Nephron (organoid): ENCODE measurements at regions not wholly inside any gene's neighbourhood (a gene's known extent, or its start where the extent isn't known, plus 50 kb on each side); places are given as distances from the start of the nearest gene placed in this dataset.

Experiments used
- H3K27ac Mint-ChIP-seq, 3 experiments: 2 replicates each; pipeline ENCODE4 v1.8.0; 2020; ENCODE audit warnings: mixed read lengths in 3 of 3, mild to moderate bottlenecking in 2 of 3, moderate library complexity in 1 of 3
- H3K27me3 Mint-ChIP-seq: 2 replicates; pipeline ENCODE4 v1.8.0; 2021; ENCODE audit warnings: low read depth, mild to moderate bottlenecking, moderate library complexity, mixed read lengths
- H3K36me3 Mint-ChIP-seq: 2 replicates; pipeline ENCODE4 v1.8.0; 2020; ENCODE audit warnings: low read depth, mixed read lengths
- H3K4me1 Mint-ChIP-seq: 2 replicates; pipeline ENCODE4 v1.8.0; 2020; ENCODE audit warnings: mixed read lengths
- H3K4me3 Mint-ChIP-seq, 3 experiments: 2 replicates each; pipeline ENCODE4 v1.8.0; 2020; ENCODE audit warnings: mild to moderate bottlenecking in 3 of 3, mixed read lengths in 3 of 3, moderate library complexity in 2 of 3
- H3K9me3 Mint-ChIP-seq: 2 replicates; pipeline ENCODE4 v1.8.0; 2020; ENCODE audit warnings: mixed read lengths
- TF ChIP-seq, protein P1 (sequence below), 3 experiments: fragments of 200-600 bp; sonication (generic); IDR thresholded peaks; one replicate each; pipeline ENCODE4 v1.5.0; 2021; ENCODE audit warnings: antibody characterized with exemption in 3 of 3; ENCODE audit not compliant: unreplicated experiment in 3 of 3

DNA sequence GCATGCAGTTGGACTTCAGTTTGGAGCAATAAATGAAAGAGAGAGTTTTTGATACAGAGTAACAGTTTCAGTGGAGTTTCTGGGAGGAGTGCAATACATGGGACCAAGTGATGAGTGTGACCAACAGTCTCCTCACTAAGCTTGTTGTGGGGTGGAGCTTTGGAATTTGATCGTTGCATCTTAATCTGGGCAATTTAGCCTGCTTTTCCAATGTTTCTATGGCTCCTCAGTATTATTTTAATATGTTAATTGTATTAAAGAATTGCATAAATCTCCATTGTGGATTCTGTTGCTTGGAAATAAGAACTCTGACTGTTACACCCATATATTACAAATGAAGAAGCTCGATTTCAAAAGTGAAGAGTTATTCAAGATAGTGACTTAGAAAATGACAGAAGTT, 446.6 kb upstream of the LRATD1 start:
- no peaks in the 10 kb centered on the region for H3K9me3 Mint-ChIP-seq
- TF ChIP-seq, protein P1, sequence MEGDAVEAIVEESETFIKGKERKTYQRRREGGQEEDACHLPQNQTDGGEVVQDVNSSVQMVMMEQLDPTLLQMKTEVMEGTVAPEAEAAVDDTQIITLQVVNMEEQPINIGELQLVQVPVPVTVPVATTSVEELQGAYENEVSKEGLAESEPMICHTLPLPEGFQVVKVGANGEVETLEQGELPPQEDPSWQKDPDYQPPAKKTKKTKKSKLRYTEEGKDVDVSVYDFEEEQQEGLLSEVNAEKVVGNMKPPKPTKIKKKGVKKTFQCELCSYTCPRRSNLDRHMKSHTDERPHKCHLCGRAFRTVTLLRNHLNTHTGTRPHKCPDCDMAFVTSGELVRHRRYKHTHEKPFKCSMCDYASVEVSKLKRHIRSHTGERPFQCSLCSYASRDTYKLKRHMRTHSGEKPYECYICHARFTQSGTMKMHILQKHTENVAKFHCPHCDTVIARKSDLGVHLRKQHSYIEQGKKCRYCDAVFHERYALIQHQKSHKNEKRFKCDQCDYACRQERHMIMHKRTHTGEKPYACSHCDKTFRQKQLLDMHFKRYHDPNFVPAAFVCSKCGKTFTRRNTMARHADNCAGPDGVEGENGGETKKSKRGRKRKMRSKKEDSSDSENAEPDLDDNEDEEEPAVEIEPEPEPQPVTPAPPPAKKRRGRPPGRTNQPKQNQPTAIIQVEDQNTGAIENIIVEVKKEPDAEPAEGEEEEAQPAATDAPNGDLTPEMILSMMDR (IDR thresholded peaks at IDR 0.05; ENCODE audit: unreplicated experiment in 3 of 3): no peak
- no peaks in the 10 kb centered on the region for H3K36me3 Mint-ChIP-seq
- no peaks in the 10 kb centered on the region for H3K4me1 Mint-ChIP-seq
- H3K27me3 Mint-ChIP-seq: no peaks in the 10 kb centered on the region
- H3K27ac Mint-ChIP-seq: no peak overlapping the region
- H3K4me3 Mint-ChIP-seq: no peak overlapping the region

DNA sequence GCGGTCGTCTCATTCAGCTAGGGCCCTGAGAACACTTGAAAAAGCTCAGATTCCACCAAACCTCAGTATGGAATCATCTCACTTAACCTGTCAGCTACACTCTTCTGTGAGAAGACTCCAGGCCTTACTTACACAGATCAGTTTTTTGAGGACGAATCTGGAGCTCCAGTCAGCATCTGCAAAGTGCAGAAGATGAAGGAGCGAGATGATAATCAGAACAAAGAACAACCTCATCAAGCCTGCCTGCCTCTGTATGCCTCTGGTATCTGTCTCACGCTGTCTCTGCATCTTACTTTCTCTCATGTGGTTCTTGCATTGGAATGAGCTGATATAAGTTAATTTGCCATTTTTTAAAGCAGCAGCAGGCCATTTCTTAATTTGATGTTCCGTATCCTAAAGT, 444.1 kb upstream of the LRATD1 start:
- H3K4me3 Mint-ChIP-seq: no peak overlapping the region
- no peaks in the 10 kb centered on the region for H3K27me3 Mint-ChIP-seq
- no peaks in the 10 kb centered on the region for H3K4me1 Mint-ChIP-seq
- H3K36me3 Mint-ChIP-seq: no peaks in the 10 kb centered on the region
- TF ChIP-seq, protein P1 (IDR thresholded peaks at IDR 0.05; ENCODE audit: unreplicated experiment in 3 of 3): no peak
- no peaks in the 10 kb centered on the region for H3K9me3 Mint-ChIP-seq
- no peak overlapping the region for H3K27ac Mint-ChIP-seq

DNA sequence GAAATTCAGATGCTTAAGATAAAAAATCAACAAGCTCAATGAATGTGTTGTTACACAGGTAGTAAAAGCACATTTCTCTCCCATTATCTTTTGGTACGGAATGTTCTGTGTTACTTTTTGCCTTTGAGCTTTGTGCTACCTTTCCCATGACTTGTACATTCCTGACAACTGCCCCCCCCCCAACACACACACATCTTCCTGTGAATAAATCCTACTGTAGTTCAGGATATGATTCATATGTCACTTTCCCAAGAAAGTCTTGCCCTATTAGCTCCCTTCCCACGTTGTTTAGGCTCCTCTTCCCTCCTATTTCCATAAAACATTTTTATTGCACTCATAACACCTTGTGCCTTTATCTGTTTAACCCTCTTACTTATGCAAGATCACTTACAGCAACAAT, 442.6 kb upstream of the LRATD1 start:
- H3K27me3 Mint-ChIP-seq: no peaks in the 10 kb centered on the region
- no peaks in the 10 kb centered on the region for H3K36me3 Mint-ChIP-seq
- TF ChIP-seq, protein P1 (IDR thresholded peaks at IDR 0.05; ENCODE audit: unreplicated experiment in 3 of 3): no peak
- H3K4me3 Mint-ChIP-seq: no peak overlapping the region
- no peaks in the 10 kb centered on the region for H3K4me1 Mint-ChIP-seq
- no peak overlapping the region for H3K27ac Mint-ChIP-seq
- H3K9me3 Mint-ChIP-seq: no peaks in the 10 kb centered on the region

DNA sequence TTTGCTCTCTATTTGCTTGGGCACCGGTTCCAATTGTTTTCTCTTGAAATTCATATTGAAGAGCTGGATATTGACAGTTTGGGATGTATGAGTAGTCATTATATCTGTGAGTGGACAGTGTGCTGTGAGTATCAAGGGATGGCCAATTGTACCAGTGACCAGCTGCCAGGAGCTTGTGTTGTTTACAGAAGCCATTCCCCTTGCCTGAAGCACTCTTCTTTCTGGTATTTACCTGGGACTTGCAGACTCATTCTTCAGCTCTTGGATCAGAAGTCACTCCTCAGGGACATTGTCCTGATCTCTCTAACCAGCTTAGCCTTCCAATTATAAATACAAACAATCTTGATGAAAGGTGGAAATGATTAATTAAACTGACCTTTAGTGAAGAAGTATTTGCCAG, 438.3 kb upstream of the LRATD1 start:
- Mint-ChIP-seq H3K4me1 (no peaks in the 10 kb centered on the region), H3K27ac (no peak overlapping the region), H3K9me3 (no peaks in the 10 kb centered on the region), H3K36me3 (no peaks in the 10 kb centered on the region), H3K27me3 (no peaks in the 10 kb centered on the region), H3K4me3 (no peak overlapping the region)
- TF ChIP-seq, protein P1 (IDR thresholded peaks at IDR 0.05; ENCODE audit: unreplicated experiment in 3 of 3): no peak

DNA sequence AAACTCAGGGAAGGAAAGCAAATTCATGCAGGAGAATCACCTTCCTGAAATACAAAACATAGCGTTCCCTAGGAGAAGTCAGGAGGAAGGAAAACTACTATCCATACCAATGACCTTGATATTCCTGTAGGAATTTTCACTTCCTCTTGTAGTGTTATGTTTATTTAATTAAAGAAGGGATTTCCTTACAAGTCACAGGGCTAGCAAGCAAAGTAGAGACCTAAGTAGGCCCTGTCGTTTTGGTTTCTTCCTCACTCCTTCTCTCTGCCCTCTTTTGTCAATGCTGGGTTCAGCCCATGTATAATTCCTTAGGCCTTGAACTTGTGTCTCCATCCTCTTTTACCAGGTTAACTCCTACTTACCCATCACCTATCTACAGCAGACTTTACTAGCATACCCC, 435.2 kb upstream of the LRATD1 start:
- no peaks in the 10 kb centered on the region for H3K27me3 Mint-ChIP-seq
- no peaks in the 10 kb centered on the region for H3K36me3 Mint-ChIP-seq
- H3K4me1 Mint-ChIP-seq: no peaks in the 10 kb centered on the region
- H3K4me3 Mint-ChIP-seq: no peak overlapping the region
- H3K9me3 Mint-ChIP-seq: no peaks in the 10 kb centered on the region
- H3K27ac Mint-ChIP-seq: no peak overlapping the region
- TF ChIP-seq, protein P1 (IDR thresholded peaks at IDR 0.05; ENCODE audit: unreplicated experiment in 3 of 3): no peak

DNA sequence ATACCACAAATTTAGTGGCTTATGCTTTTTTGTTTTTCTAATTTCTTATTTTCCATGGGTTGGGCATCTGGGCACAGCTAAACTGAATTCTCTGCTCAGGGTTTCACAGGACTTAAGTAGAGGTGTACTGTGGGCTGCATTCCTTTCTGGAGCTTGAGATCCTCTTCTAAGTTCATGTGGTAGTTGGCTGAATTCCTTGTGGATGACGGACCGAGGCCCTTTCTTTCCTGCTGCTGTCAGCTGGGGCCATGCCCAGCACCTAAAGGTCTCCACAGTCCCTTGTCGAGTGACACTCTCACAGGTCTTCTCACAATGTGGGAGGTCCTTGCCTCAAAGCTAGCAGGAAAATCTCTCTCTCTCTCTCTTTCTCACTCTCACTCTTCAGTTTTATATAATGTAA, 433.5 kb upstream of the LRATD1 start:
- no peak overlapping the region for H3K4me3 Mint-ChIP-seq
- H3K36me3 Mint-ChIP-seq: no peaks in the 10 kb centered on the region
- no peaks in the 10 kb centered on the region for H3K27me3 Mint-ChIP-seq
- TF ChIP-seq, protein P1 (IDR thresholded peaks at IDR 0.05; ENCODE audit: unreplicated experiment in 3 of 3): no peak
- H3K9me3 Mint-ChIP-seq: peaks cover 2% of the 10 kb centered on the region
- H3K27ac Mint-ChIP-seq: no peak overlapping the region
- H3K4me1 Mint-ChIP-seq: no peaks in the 10 kb centered on the region
